H1 (cell line): ENCODE measurements at regions not wholly inside any gene's neighbourhood (a gene's known extent, or its start where the extent isn't known, plus 50 kb on each side); places are given as distances from the start of the nearest gene placed in this dataset.

Experiments
- CEBPB ChIP-seq: IDR thresholded peaks from 2 replicates; pipeline ENCODE4 v1.6.1; 2012; ENCODE audit warnings: low read depth, low read length
- CTBP2 ChIP-seq: IDR thresholded peaks from 2 replicates; pipeline ENCODE4 v1.7.0; 2011; ENCODE audit warnings: borderline replicate concordance, mild to moderate bottlenecking, moderate library complexity, mixed read lengths, low read length; ENCODE audit not compliant: insufficient read depth, insufficient read length
- RAD21 ChIP-seq, 2 experiments: IDR thresholded peaks in 1 of 2; conservative IDR thresholded peaks in 1 of 2; 2 replicates each; pipeline ENCODE4 v1.6.1; 2011; ENCODE audit warnings: low read depth in 2 of 2, low read length in 2 of 2, improper control_type of control experiment in 1 of 2, inconsistent platforms in 1 of 2, mild to moderate bottlenecking in 1 of 2, moderate library complexity in 1 of 2

DNA sequence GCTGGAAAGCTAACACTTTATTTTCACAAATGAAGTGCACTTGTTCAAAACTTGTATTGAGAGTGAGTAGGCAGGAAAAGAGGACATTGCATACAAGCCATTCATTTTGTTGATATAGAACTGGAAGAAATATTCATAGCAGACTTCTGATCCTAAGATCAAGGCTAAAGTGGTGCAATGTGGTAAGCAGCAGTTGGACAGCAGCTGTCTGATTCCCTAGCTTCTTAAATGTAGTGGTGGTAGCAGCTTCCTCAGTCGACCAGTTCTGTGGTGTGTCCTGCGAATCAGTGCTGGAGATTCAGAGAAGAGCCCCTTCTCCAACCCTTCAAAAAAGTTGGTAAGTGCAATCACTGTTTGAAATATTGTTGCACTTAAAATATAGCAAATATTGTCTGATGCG, 281.7 kb upstream of the GJE1 start:
- no peak for TF ChIP-seq RAD21 (IDR thresholded peaks at IDR 0.05 in 1 of 2, conservative IDR thresholded peaks at IDR 0.05 in 1 of 2; ENCODE audit: low read depth in 2 of 2, low read length in 2 of 2)
- no peak for TF ChIP-seq CEBPB
- no peak for TF ChIP-seq CTBP2
